ENCODE measurements at regions not wholly inside any gene's neighbourhood (a gene's known extent, or its start where the extent isn't known, plus 50 kb on each side); places are given as distances from the start of the nearest gene placed in this dataset.
A peak's percentile ranks its signal among the peaks of the same experiment; 100 is the strongest.

GRCh38 chr3:177672252-177672911, 475.1 kb upstream of the TBL1XR1 start:
- no peak for TF ChIP-seq ISL1 (CRISPR knock-in tag; IDR thresholded peaks at IDR 0.05)
- no peak for TF ChIP-seq POU6F1 (CRISPR knock-in tag; IDR thresholded peaks at IDR 0.05; ENCODE audit: borderline replicate concordance, low read depth)
- no peak for TF ChIP-seq CSDC2 (CRISPR knock-in tag; IDR thresholded peaks at IDR 0.05)
- TF ChIP-seq PATZ1 (CRISPR knock-in tag; IDR thresholded peaks at IDR 0.05; ENCODE audit: borderline replicate concordance): no peak
- TF ChIP-seq TCF4 (CRISPR knock-in tag; IDR thresholded peaks at IDR 0.05; ENCODE audit: borderline replicate concordance): no peak
- no peak for TF ChIP-seq OSR1 (CRISPR knock-in tag; IDR thresholded peaks at IDR 0.05)
- TF ChIP-seq TOX (CRISPR knock-in tag; IDR thresholded peaks at IDR 0.05; ENCODE audit: borderline replicate concordance): no peak
- no peak for TF ChIP-seq ZNF565 (CRISPR knock-in tag; conservative IDR thresholded peaks at IDR 0.05; ENCODE audit: low read depth)
- no peak for TF ChIP-seq ARNTL (CRISPR knock-in tag; IDR thresholded peaks at IDR 0.05; ENCODE audit: borderline replicate concordance, low read depth)
- TF ChIP-seq RARB (CRISPR knock-in tag; IDR thresholded peaks at IDR 0.05): no peak
- no peak for ATAC-seq

- TF ChIP-seq ZFP30 (CRISPR knock-in tag; IDR thresholded peaks at IDR 0.05) (no peak), ESRRG (CRISPR knock-in tag; IDR thresholded peaks at IDR 0.05) (no peak), RARB (CRISPR knock-in tag; IDR thresholded peaks at IDR 0.05) (no peak)
- peak; percentile 61 for ATAC-seq
These were observed 476.0 kb upstream of the TBL1XR1 start for GRCh38 chr3:177673112-177673914.

GRCh38 chr3:177674186-177674585, 476.9 kb upstream of the TBL1XR1 start:
- ATAC-seq: peak; percentile 30; the same call in 1 of the 3 replicates
- TF ChIP-seq POU6F1 (CRISPR knock-in tag; IDR thresholded peaks at IDR 0.05; ENCODE audit: borderline replicate concordance, low read depth) (no peak), ZFP30 (CRISPR knock-in tag; IDR thresholded peaks at IDR 0.05) (no peak), ARNTL (CRISPR knock-in tag; IDR thresholded peaks at IDR 0.05; ENCODE audit: borderline replicate concordance, low read depth) (no peak), CREB5 (CRISPR knock-in tag; IDR thresholded peaks at IDR 0.05; ENCODE audit: low read depth) (no peak), CSRNP3 (CRISPR knock-in tag; IDR thresholded peaks at IDR 0.05) (no peak), ZFP3 (CRISPR knock-in tag; IDR thresholded peaks at IDR 0.05) (no peak), TOX (CRISPR knock-in tag; IDR thresholded peaks at IDR 0.05; ENCODE audit: borderline replicate concordance) (no peak), ESRRG (CRISPR knock-in tag; IDR thresholded peaks at IDR 0.05) (no peak), RARB (CRISPR knock-in tag; IDR thresholded peaks at IDR 0.05) (no peak), SNAI2 (CRISPR knock-in tag; IDR thresholded peaks at IDR 0.05) (no peak), TCF4 (CRISPR knock-in tag; IDR thresholded peaks at IDR 0.05; ENCODE audit: borderline replicate concordance) (no peak), PATZ1 (CRISPR knock-in tag; IDR thresholded peaks at IDR 0.05; ENCODE audit: borderline replicate concordance) (no peak), TSHZ2 (CRISPR knock-in tag; IDR thresholded peaks at IDR 0.05) (no peak), ZNF565 (CRISPR knock-in tag; conservative IDR thresholded peaks at IDR 0.05; ENCODE audit: low read depth) (no peak), ZNF70 (CRISPR knock-in tag; IDR thresholded peaks at IDR 0.05) (no peak), PPARA (CRISPR knock-in tag; IDR thresholded peaks at IDR 0.05; ENCODE audit: borderline replicate concordance) (no peak), OSR1 (CRISPR knock-in tag; IDR thresholded peaks at IDR 0.05) (no peak), ZC3H10 (CRISPR knock-in tag; IDR thresholded peaks at IDR 0.05) (no peak)

All from SK-N-SH treated with all-trans-retinoic acid at 6 μM for 48 hours (cell line).